ENCODE measurements at regions not wholly inside any gene's neighbourhood (a gene's known extent, or its start where the extent isn't known, plus 50 kb on each side); places are given as distances from the start of the nearest gene placed in this dataset.

- H3K79me2 ChIP-seq (ENCODE audit: insufficient read depth, low read length), result no peaks in the 10 kb centered on the region
- H3F3A ChIP-seq (ENCODE audit: insufficient read depth, low read length), result no peaks in the 10 kb centered on the region
- H3K9me2 ChIP-seq (ENCODE audit: low read depth, low read length), result no peaks in the 10 kb centered on the region
- no peak for TF ChIP-seq CTCF (IDR thresholded peaks at IDR 0.05; ENCODE audit: low read length)
- no peak for TF ChIP-seq EZH2 (IDR thresholded peaks at IDR 0.05; ENCODE audit: borderline replicate concordance, low read length)
- H3K4me1 ChIP-seq (ENCODE audit: insufficient read depth, low read length, severe bottlenecking), result no peaks in the 10 kb centered on the region
- no peaks in the 10 kb centered on the region for H3K36me3 ChIP-seq (ENCODE audit: insufficient read depth, low read length)
- no peak overlapping the region for H3K4me3 ChIP-seq (ENCODE audit: low read depth, low read length, poor library complexity, severe bottlenecking)
- H3K9me3 ChIP-seq (ENCODE audit: low read length), result no peaks in the 10 kb centered on the region
- H3K27me3 ChIP-seq (ENCODE audit: insufficient read depth, low read length), result no peaks in the 10 kb centered on the region
- H4K20me1 ChIP-seq (ENCODE audit: insufficient read depth, low read length), result no peaks in the 10 kb centered on the region
- no peak overlapping the region for H3K27ac ChIP-seq (ENCODE audit: low read depth, low read length, poor library complexity, severe bottlenecking)
- no peak overlapping the region for H3K4me2 ChIP-seq (ENCODE audit: low read length)
- H2AFZ ChIP-seq (ENCODE audit: low read length), result no peak overlapping the region
- H3K9ac ChIP-seq (ENCODE audit: low read length), result no peak overlapping the region
Observed at GRCh38 chr5:105931881-105932421, 1738.8 kb downstream of the EFNA5 start.

DNA sequence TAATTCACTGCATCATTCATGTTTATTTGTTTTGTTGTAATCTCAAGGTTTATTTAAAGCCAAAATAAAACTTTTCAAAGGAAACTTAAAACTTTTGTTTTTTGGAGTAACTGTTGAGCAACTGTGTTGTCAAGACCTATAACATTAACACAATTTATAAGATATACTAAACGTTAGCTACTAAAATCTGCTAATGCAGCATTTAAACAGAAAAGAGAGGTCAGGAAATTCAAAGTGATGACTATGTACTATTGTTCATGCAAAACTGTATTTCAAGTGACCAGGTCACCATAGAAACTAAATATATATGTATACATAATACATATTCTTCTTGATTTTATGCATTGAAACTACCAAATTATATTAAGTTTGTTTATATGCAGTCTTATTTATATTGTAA lies 1740.9 kb downstream of the EFNA5 start:
- H3K4me3 ChIP-seq (ENCODE audit: low read depth, low read length, poor library complexity, severe bottlenecking), result no peak overlapping the region

DNA sequence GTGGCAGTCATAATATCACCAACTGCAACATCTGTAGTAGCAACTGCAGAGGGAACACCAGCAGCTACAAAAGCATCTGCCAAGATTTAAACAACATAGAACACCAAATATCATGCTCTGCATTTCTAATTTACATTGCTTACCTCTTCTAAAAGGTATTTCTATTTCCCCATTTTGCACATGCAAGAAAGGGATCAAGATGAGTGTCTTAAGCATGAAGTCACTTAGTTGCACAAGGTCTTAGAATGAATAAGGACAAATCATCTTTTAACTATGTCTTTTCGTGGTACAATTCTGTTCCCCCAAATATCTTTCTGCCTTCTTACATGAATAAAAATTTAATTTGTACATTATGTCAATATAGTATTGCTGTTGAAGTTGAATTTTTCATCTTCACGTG lies 1746.4 kb downstream of the EFNA5 start:
- Histone ChIP-seq H3K9me3 (ENCODE audit: low read length) (no peaks in the 10 kb centered on the region), H3K4me2 (ENCODE audit: low read length) (no peak overlapping the region), H3K9ac (ENCODE audit: low read length) (no peak overlapping the region), H3F3A (ENCODE audit: insufficient read depth, low read length) (no peaks in the 10 kb centered on the region), H3K4me1 (ENCODE audit: insufficient read depth, low read length, severe bottlenecking) (no peaks in the 10 kb centered on the region), H2AFZ (ENCODE audit: low read length) (no peak overlapping the region), H3K27ac (ENCODE audit: low read depth, low read length, poor library complexity, severe bottlenecking) (no peak overlapping the region), H4K20me1 (ENCODE audit: insufficient read depth, low read length) (no peaks in the 10 kb centered on the region), H3K36me3 (ENCODE audit: insufficient read depth, low read length) (no peaks in the 10 kb centered on the region), H3K9me2 (ENCODE audit: low read depth, low read length) (no peaks in the 10 kb centered on the region), H3K79me2 (ENCODE audit: insufficient read depth, low read length) (no peaks in the 10 kb centered on the region), H3K27me3 (ENCODE audit: insufficient read depth, low read length) (no peaks in the 10 kb centered on the region), H3K4me3 (ENCODE audit: low read depth, low read length, poor library complexity, severe bottlenecking) (no peak overlapping the region)
- TF ChIP-seq CTCF (IDR thresholded peaks at IDR 0.05; ENCODE audit: low read length) (no peak), EZH2 (IDR thresholded peaks at IDR 0.05; ENCODE audit: borderline replicate concordance, low read length) (no peak)

More for the DNA sequence above, 1740.9 kb downstream of the EFNA5 start:
- H2AFZ ChIP-seq (ENCODE audit: low read length), result no peak overlapping the region
- H3K9me3 ChIP-seq (ENCODE audit: low read length), result no peaks in the 10 kb centered on the region
- no peaks in the 10 kb centered on the region for H3K4me1 ChIP-seq (ENCODE audit: insufficient read depth, low read length, severe bottlenecking)
- H4K20me1 ChIP-seq (ENCODE audit: insufficient read depth, low read length), result no peaks in the 10 kb centered on the region
- no peaks in the 10 kb centered on the region for H3K36me3 ChIP-seq (ENCODE audit: insufficient read depth, low read length)
- no peak overlapping the region for H3K9ac ChIP-seq (ENCODE audit: low read length)
- H3K79me2 ChIP-seq (ENCODE audit: insufficient read depth, low read length), result no peaks in the 10 kb centered on the region
- H3K4me2 ChIP-seq (ENCODE audit: low read length), result no peak overlapping the region
- H3K27me3 ChIP-seq (ENCODE audit: insufficient read depth, low read length), result no peaks in the 10 kb centered on the region
- H3K27ac ChIP-seq (ENCODE audit: low read depth, low read length, poor library complexity, severe bottlenecking), result no peak overlapping the region
- no peaks in the 10 kb centered on the region for H3F3A ChIP-seq (ENCODE audit: insufficient read depth, low read length)
- H3K9me2 ChIP-seq (ENCODE audit: low read depth, low read length), result no peaks in the 10 kb centered on the region
- TF ChIP-seq EZH2 (IDR thresholded peaks at IDR 0.05; ENCODE audit: borderline replicate concordance, low read length), result no peak
- no peak for TF ChIP-seq CTCF (IDR thresholded peaks at IDR 0.05; ENCODE audit: low read length)
